GM12874 (cell line): ENCODE measurements at regions not wholly inside any gene's neighbourhood (a gene's known extent, or its start where the extent isn't known, plus 50 kb on each side); places are given as distances from the start of the nearest gene placed in this dataset.

Experiments
- CTCF ChIP-seq: IDR thresholded peaks from 2 replicates; pipeline ENCODE4 v1.5.1; 2011; ENCODE audit warnings: low read depth, mild to moderate bottlenecking, control low read depth, low read length, moderate library complexity; ENCODE audit not compliant: insufficient read depth

GRCh38 chr6:147735924-147736323, 227.4 kb downstream of the SAMD5 start:
- no peak for TF ChIP-seq CTCF

- no peak for TF ChIP-seq CTCF
These were observed 228.6 kb downstream of the SAMD5 start for GRCh38 chr6:147737115-147737514.

GRCh38 chr6:147738099-147738498, 229.6 kb downstream of the SAMD5 start:
- no peak for TF ChIP-seq CTCF

- no peak for TF ChIP-seq CTCF
These were observed 230.1 kb downstream of the SAMD5 start for GRCh38 chr6:147738516-147739162.

GRCh38 chr6:147740326-147740725, 231.8 kb downstream of the SAMD5 start:
- no peak for TF ChIP-seq CTCF

- no peak for TF ChIP-seq CTCF
These were observed 232.4 kb downstream of the SAMD5 start for GRCh38 chr6:147740916-147741315.

- TF ChIP-seq CTCF = no peak
These were observed 232.9 kb downstream of the SAMD5 start for GRCh38 chr6:147741389-147741788.

- no peak for TF ChIP-seq CTCF
These were observed 233.9 kb downstream of the SAMD5 start for GRCh38 chr6:147742440-147742839.
